HCT116 (cell line): ENCODE measurements at regions not wholly inside any gene's neighbourhood (a gene's known extent, or its start where the extent isn't known, plus 50 kb on each side); places are given as distances from the start of the nearest gene placed in this dataset.

ENCODE experiments used
- ATAC-seq: fragments of 200-7000 bp; cut with Tn5 transposase; 2 replicates; pipeline ENCODE4 v1.9.1; 2020; ENCODE audit warnings: mild to moderate bottlenecking, moderate library complexity
- BruUV-seq: library from RNA; stranded (reverse); fragments of 400-500 nt; replicated peaks from 2 replicates; lab custom pipeline; 2021; lab: Mats Ljungman, UMichigan
- CTCF ChIA-PET: fragments of 300-600 bp; sonication (Branson Sonifier 250); formaldehyde crosslinking; loops from one replicate; lab custom pipeline; 2021; ENCODE audit warnings: antibody characterized with exemption; lab: Charles Lee
- POLR2A ChIA-PET: fragments of 300-600, 350-600 bp; sonication (Branson Sonifier 250); formaldehyde crosslinking; loops from one replicate; lab custom pipeline; 2021; ENCODE audit warnings: antibody characterized with exemption; lab: Charles Lee
- RAD21 ChIA-PET, 2 experiments: fragments of 300-600 bp; sonication (Branson Sonifier 250); formaldehyde crosslinking; loops; one replicate each; lab custom pipeline; 2023; ENCODE audit warnings: low total read pairs in 2 of 2; ENCODE audit not compliant: uncharacterized antibody in 2 of 2, unreplicated experiment in 2 of 2, low non-redundant PET in 1 of 2; lab: Charles Lee
- DNase-seq: peaks from one replicate; pipeline ENCODE4 v3.0.0-alpha.2; 2010; ENCODE audit warnings: low read depth, low spot score
- H2AFZ ChIP-seq: fragments of 200-600 bp; shearing (Covaris generic), sonication (generic); 2 replicates; pipeline ENCODE4 v1.6.1; 2017; ENCODE audit warnings: low read depth, mixed run types, mixed read lengths, antibody characterized with exemption, low read length; ENCODE audit not compliant: poor library complexity, severe bottlenecking
- H3K27ac ChIP-seq: 2 replicates; pipeline ENCODE4 v1.5.1; 2012; ENCODE audit warnings: low read depth, low read length
- H3K27me3 ChIP-seq: fragments of 200-600 bp; sonication (generic); 2 replicates; pipeline ENCODE4 v1.6.1; 2016; ENCODE audit warnings: mixed run types, low read length, mixed read lengths; ENCODE audit not compliant: insufficient read depth
- H3K36me3 ChIP-seq, 2 experiments: fragments of 200-500 bp in 1 of 2; fragments of 200-600 bp in 1 of 2; sonication (Bioruptor generic) in 1 of 2; sonication (generic) in 1 of 2; 2 replicates each; pipeline versions ENCODE4 v1.5.1 to v1.6.1; 2014 to 2016; ENCODE audit warnings: low read length in 2 of 2, inconsistent platforms in 1 of 2, mixed read lengths in 1 of 2, mixed run types in 1 of 2; ENCODE audit not compliant: insufficient read depth in 2 of 2, control insufficient read depth in 1 of 2
- H3K4me1 ChIP-seq, 2 experiments: fragments of 200-600 bp in 1 of 2; sonication (generic) in 1 of 2; 2 replicates each; pipeline versions ENCODE4 v1.5.1 to v1.6.1; 2012 to 2017; ENCODE audit warnings: low read length in 2 of 2, inconsistent platforms in 1 of 2, mild to moderate bottlenecking in 1 of 2, mixed read lengths in 1 of 2, mixed run types in 1 of 2, moderate library complexity in 1 of 2; ENCODE audit not compliant: insufficient read depth in 2 of 2, control insufficient read depth in 1 of 2
- H3K4me2 ChIP-seq: fragments of 200-600 bp; sonication (generic); 2 replicates; pipeline ENCODE4 v1.6.1; 2017; ENCODE audit warnings: mixed run types, low read length, mixed read lengths
- H3K4me3 ChIP-seq, 2 experiments: fragments of 200-600 bp in 1 of 2; sonication (generic) in 1 of 2; replicated peaks in 1 of 2; 2 replicates each; pipeline ENCODE4 v1.5.1; 2011 to 2016; ENCODE audit warnings: low read length in 2 of 2, control low read depth in 1 of 2, low read depth in 1 of 2, mild to moderate bottlenecking in 1 of 2, mixed read lengths in 1 of 2, mixed run types in 1 of 2
- H3K79me2 ChIP-seq: fragments of 200-600 bp; sonication (generic); 2 replicates; pipeline ENCODE4 v1.6.1; 2017; ENCODE audit warnings: mild to moderate bottlenecking, mixed run types, low read length, moderate library complexity, mixed read lengths; ENCODE audit not compliant: insufficient read depth
- H3K9ac ChIP-seq: fragments of 200-600 bp; sonication (generic); 2 replicates; pipeline ENCODE4 v1.6.1; 2016; ENCODE audit warnings: low read length, mixed read lengths
- H3K9me2 ChIP-seq: fragments of 200-600 bp; sonication (generic), shearing (Covaris generic); 2 replicates; pipeline ENCODE4 v1.6.1; 2017; ENCODE audit warnings: mixed run types, mild to moderate bottlenecking, moderate library complexity; ENCODE audit not compliant: insufficient read depth
- H3K9me3 ChIP-seq, 2 experiments: fragments of 200-500 bp in 1 of 2; fragments of 200-600 bp in 1 of 2; sonication (Bioruptor generic) in 1 of 2; sonication (generic) in 1 of 2; 2 replicates each; pipeline ENCODE4 v1.6.1; 2014 to 2017; ENCODE audit warnings: low read length in 2 of 2, mixed read lengths in 2 of 2, inconsistent platforms in 1 of 2, low read depth in 1 of 2, mild to moderate bottlenecking in 1 of 2, mixed run types in 1 of 2, moderate library complexity in 1 of 2; ENCODE audit not compliant: control insufficient read depth in 1 of 2, insufficient read depth in 1 of 2
- H4K20me1 ChIP-seq: fragments of 200-600 bp; sonication (generic), shearing (Covaris generic); 2 replicates; pipeline ENCODE4 v1.6.1; 2017; ENCODE audit warnings: mixed run types, mild to moderate bottlenecking, moderate library complexity; ENCODE audit not compliant: insufficient read depth
- ATF3 ChIP-seq: IDR thresholded peaks from 2 replicates; pipeline ENCODE4 v1.6.1; 2012
- CBX3 ChIP-seq: IDR thresholded peaks from 2 replicates; pipeline ENCODE4 v1.6.1; 2012; ENCODE audit warnings: low read depth
- CEBPB ChIP-seq: IDR thresholded peaks from 2 replicates; pipeline ENCODE4 v1.6.1; 2012; ENCODE audit warnings: low read depth
- EGR1 ChIP-seq: IDR thresholded peaks from 2 replicates; pipeline ENCODE4 v1.6.1; 2012; ENCODE audit warnings: low read depth
- ELF1 ChIP-seq: IDR thresholded peaks from 2 replicates; pipeline ENCODE4 v1.6.1; 2012; ENCODE audit warnings: low read depth, borderline replicate concordance
- EZH2 ChIP-seq: fragments of 200-600 bp; sonication (generic); IDR thresholded peaks from 2 replicates; pipeline ENCODE4 v1.6.1; 2017; ENCODE audit warnings: antibody characterized with exemption, mixed run types
- EZH2phosphoT487 ChIP-seq: fragments of 200-600 bp; IDR thresholded peaks from 2 replicates; pipeline ENCODE4 v1.6.1; 2018; ENCODE audit warnings: antibody characterized with exemption, borderline replicate concordance
- JUND ChIP-seq: IDR thresholded peaks from 2 replicates; pipeline ENCODE4 v1.6.1; 2012
- MAX ChIP-seq: IDR thresholded peaks from 2 replicates; pipeline ENCODE4 v1.6.1; 2012
- RAD21 ChIP-seq: IDR thresholded peaks from 2 replicates; pipeline ENCODE4 v1.6.1; 2012; ENCODE audit warnings: low read depth, mild to moderate bottlenecking
- SP1 ChIP-seq: IDR thresholded peaks from 2 replicates; pipeline ENCODE4 v1.6.1; 2012; ENCODE audit warnings: low read depth
- SRF ChIP-seq: IDR thresholded peaks from 2 replicates; pipeline ENCODE4 v1.6.1; 2012; ENCODE audit warnings: low read depth
- TCF7L2 ChIP-seq: IDR thresholded peaks from 2 replicates; pipeline ENCODE4 v1.7.0; 2011; ENCODE audit warnings: borderline replicate concordance, inconsistent platforms; ENCODE audit not compliant: insufficient read depth, insufficient read length; ENCODE audit errors: extremely low read depth
- ZBTB33 ChIP-seq: IDR thresholded peaks from 2 replicates; pipeline ENCODE4 v1.6.1; 2011; ENCODE audit warnings: mild to moderate bottlenecking, low read length, moderate library complexity; ENCODE audit not compliant: insufficient replicate concordance; ENCODE audit errors: extremely low read depth
- ZFX ChIP-seq: fragments of 450-650 bp; IDR thresholded peaks from 2 replicates; pipeline ENCODE4 v1.6.1; 2017
- ZNF274 ChIP-seq: fragments of 200-500 bp; sonication (Bioruptor generic); IDR thresholded peaks from 2 replicates; pipeline ENCODE4 v1.6.1; 2014; ENCODE audit warnings: mild to moderate bottlenecking, low read depth, low read length, inconsistent platforms
- intact Hi-C: fragments of 100-400 bp; cut with micrococcal nuclease; formaldehyde crosslinking; loops from 2 replicates; pipeline ENCODE4 v1.10.0; 2022

- Histone ChIP-seq H2AFZ (no peak overlapping the region), H3K9ac (no peak overlapping the region), H4K20me1 (no peaks in the 10 kb centered on the region), H3K27me3 (no peaks in the 10 kb centered on the region), H3K4me3 (no peak overlapping the region), H3K79me2 (no peaks in the 10 kb centered on the region), H3K4me2 (no peak overlapping the region)
- ChIA-PET CTCF (interaction anchor here (0.9 kb wide), 1 partner anchor 29 kb away, joined by 3 read pairs; no protein-coding TSS in a partner anchor), POLR2A (no interaction called here), RAD21 (no interaction called here)
- DNase-seq: no peak
- no TSS peak for BruUV-seq
- TF ChIP-seq ZFX (no peak), CEBPB (no peak), EZH2phosphoT487 (no peak), TCF7L2 (no peak), ZBTB33 (no peak), JUND (no peak), EZH2 (no peak), EGR1 (no peak), ELF1 (no peak), CBX3 (no peak), SP1 (no peak), ATF3 (no peak), RAD21 (no peak), ZNF274 (no peak), MAX (no peak), SRF (no peak)
- TF ChIP-seq, all 23 proteins: peak for 0
- Histone ChIP-seq H3K4me1 (no peaks in the 10 kb centered on the region), H3K9me2 (no peaks in the 10 kb centered on the region), H3K36me3 (no peaks in the 10 kb centered on the region), H3K9me3 (no peaks in the 10 kb centered on the region), H3K27ac (no peak overlapping the region)
- intact Hi-C loops: no loop called here
- ATAC-seq: no peak
Observed at GRCh38 chr13:74316547-74316946, 182.3 kb upstream of the KLF12 start.
